HG03025 (cell line): ENCODE measurements at regions not wholly inside any gene's neighbourhood (a gene's known extent, or its start where the extent isn't known, plus 50 kb on each side); places are given as distances from the start of the nearest gene placed in this dataset.
"Not testable (repeated sequence)": the region's sequence is repeated elsewhere in the genome, so short reads cannot be mapped to it uniquely, and the experiment has no call there.

Experiments used
- ATAC-seq: cut with Tn5 transposase; IDR thresholded peaks from one replicate; pipeline ENCODE4 v1.9.1; 2021; ENCODE audit warnings: mild to moderate bottlenecking, moderate library complexity; ENCODE audit not compliant: unreplicated experiment, low FRiP score

DNA sequence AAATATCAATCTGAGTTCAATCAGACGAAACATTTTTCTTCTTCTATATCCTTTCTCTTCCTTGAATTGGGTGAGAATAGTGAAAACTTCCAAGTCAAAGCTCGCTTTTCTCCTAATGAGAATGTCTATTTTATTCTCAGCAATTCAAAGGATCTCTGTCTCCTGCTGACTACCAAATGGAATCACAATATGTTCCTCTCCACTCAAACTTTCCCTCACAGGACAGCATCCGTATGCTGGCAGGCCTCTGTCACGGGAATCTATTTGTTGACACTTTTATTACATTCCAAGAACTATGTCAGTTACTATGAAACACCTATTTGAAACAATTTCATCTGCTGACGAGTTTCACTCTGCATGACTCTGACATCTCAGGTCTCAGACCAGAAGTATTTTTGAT is 1196.6 kb downstream of the CDH11 start:
- ATAC-seq, result no peak

DNA sequence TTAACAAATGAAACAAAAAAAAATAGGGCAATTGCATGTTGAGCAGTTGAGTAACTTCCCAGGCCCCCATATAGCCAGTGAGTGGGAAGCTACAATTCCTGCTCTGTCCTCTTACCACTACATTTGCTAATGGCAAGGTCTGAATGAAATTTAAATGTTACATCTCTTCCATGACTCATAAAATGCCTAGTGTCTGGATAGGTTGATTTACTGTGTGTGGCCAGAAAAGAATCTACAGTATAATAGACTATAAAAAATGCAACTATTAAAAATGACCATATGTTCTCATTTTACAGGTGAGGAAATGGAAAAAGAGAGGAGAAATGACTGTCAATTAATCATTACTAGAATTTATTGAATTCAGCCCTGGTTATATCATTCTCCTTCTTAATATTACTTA is 1199.3 kb downstream of the CDH11 start:
- ATAC-seq, result no peak

DNA sequence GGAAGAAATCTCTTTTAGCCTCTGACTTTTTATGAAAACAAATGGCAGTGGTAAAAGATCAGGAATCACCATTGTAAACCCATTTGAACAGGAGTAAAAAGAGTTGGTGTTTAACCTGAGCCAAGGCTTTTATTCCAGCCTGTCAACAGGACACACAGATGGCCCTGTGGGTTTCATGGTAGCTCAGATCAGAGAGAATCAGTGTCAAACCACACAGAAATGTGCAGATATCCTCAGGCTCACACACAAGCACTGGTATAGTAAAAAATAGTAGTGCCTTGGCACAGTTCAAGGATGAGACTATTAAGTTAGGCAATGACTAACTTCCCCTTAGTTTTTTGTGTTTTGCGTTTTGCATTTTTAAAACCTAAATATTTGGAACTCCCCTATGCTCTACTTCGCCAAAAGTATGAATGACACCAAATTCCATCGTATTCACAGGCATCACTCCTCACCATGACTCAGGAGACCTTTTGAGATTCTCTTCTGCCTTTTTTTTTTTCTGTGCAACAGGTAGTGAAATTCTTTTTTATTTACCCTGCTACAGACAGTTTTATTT is 1200.0 kb downstream of the CDH11 start:
- no peak for ATAC-seq

DNA sequence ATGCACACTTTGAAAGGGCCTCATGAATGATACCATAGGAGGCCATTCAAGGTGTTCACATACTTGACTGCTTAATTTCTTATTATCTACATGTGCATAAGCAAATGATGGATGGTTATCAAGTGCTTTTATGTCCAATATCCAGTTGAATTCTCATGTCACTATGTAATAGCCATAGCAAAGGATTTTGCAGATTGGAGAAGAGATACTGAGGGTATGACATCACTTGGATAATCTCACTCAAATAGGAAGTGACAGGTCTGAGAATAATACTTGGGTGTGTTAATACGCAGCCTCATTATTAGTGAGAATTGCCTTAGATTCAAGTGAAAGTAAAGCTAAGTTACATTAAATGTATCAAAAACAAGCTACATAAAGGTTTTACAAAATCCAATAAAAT is 1208.6 kb downstream of the CDH11 start:
- no peak for ATAC-seq

DNA sequence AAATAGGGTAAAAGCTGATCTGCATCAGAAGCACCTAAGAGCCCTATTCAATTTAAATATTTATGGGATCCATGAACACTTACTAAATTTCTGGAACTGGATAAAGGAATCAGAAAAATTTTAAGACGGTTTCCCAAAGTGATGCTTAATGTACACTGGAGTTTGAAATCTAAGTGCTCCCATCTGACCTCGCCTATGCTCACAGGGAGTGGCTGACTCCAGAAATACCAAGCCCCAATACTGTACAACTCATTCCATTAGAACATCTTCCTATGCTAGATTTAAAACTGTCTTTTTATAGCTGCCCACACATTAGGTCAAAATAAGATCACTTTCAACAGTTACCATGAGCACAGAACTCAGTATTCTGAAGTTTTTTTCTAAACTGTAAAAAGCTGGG is 1214.6 kb downstream of the CDH11 start:
- ATAC-seq, result no peak

DNA sequence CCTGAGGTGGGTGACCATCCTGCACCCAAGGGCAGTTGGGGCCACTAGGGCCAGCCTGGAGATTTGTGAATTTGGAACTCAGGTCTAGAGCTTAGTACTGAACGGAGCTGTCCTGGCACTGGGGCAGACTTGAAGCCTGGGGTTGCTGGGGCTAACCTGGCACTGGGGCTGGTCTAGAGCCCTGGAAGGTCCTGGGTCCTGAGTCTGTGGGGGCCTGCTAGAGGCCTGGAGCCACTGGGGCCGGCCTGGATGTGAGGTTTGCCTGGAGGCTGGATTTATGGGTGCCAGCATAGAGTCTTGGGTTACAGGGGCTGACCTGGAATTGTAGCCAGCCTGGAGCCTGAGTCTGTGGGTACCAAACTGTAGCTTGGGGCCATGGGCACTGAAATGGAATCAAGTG is 1216.9 kb downstream of the CDH11 start:
- no peak for ATAC-seq

DNA sequence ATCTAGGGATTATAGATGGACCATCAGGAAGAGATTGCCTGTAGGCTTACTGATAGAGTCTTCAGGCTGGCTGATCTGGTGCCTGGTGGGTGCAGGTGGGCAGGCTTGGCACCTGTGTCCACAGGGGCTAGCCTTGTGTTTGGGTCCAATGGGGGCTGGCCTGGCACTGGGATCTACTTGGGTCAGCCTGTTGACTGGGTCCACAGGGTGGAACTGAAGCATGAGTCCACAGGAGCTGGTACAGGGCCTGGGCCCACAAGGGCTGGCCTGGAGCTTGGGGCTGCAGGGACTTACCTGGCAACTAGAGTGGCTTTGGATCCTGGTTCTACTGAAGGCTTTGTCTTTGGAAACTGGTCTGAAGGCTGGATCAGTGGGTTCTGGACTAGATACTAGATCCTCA is 1217.7 kb downstream of the CDH11 start:
- no peak for ATAC-seq

DNA sequence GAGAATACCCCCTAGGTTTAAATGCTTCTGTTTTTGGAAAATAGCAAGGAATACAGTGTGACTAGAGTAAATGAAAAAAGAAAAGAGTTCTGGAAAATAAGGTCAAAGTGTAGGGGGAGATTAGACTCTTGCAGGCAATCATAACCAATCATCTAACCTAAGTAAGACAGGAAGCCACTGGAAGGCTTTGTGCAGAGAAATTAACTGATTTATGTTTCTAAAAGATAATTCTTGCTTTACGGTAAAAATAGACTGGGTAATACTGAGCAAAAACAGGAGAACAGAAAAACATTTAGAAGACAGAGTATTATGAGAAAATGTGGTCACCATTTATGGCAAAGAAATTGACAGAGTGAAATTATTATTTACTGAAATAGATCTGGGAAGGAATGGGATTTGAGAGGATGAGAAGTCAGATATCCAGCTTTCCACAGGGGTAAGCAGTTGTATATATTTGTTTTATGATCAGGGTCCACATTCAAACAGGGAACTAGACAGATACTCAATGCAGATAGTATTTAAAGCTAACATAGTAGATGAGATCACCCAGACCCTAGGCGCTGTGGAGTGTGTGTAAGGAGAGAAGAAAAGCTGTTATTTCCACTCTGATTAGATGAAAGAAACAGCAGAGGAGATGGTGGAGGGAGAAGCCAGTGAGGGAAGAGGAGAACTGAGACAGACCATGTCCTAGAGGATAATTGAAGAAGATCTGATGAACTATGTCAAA is 1225.3 kb downstream of the CDH11 start:
- ATAC-seq, result no peak

DNA sequence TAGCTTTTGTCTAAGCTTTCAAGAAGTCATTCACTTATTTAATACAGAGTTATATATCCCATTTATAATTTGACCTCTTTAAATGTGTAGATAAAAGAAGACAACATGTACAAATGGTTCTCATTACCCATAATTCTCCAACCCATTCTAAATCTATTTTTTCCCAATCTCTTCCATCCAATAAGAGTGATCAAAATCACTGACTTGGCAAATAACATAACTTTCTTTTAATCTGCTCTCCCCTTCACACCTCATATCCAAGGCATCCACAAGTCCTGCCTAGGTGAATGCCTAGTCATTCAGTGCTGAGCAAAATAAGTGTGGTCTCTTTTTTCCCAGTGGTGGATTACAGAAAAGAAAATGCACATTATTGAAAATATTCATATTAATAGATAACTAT is 1231.1 kb downstream of the CDH11 start:
- no peak for ATAC-seq

DNA sequence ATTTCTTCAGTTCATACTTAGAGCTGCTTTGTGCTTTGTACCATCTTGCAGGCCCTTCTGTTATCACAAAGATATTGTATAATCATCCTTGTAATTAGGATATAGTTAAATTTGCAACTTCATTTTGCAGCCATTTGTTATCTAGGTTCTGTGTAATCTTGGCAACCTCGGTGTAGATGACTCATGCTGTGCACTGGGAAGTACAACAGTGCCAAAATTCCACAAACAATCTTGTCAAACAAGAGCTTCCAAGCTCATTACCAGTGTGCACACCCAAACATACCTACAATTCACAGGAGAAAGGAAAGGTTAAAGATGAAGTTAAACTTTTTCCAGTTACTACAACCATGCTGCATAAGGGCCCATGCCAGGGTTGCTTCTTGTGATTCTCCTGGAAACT is 1231.8 kb downstream of the CDH11 start:
- no peak for ATAC-seq

DNA sequence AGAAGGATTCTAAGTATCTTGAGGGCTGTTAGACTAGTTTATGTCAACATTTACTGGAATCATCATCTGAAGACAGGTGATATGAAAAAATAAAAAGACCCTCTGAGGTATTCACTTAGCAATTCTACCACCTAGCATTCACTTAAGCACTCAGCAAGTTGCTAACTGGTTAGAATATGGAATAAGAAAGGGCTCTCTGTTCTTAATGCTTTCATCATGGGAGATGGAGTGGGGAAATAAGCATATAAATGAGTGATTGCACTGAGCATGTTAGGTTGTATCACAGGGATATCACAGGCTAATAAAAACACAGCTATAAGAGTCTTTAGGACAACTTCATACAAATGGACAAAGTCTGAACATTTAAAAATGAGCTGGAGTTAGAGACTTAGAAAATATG is 1238.8 kb downstream of the CDH11 start:
- ATAC-seq, result no peak

DNA sequence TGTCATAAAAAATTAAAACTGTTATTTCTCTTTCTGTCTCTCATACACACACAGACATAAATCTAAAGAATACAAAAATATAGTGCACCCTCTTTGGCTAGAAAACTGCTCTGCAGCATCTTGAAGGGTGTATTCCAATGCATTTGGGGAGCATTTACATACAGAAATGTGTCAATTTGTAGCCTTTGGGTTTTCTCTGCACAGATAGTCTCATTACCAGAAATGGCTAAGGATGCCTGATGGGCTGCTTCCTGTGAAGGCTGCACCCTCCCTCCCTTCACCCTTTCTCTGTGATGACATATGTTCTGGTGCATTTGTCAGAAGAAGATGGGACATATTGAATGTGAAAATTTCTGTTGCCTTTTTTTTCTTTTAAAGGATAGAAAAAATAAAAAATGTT is 1239.3 kb downstream of the CDH11 start:
- no peak for ATAC-seq

DNA sequence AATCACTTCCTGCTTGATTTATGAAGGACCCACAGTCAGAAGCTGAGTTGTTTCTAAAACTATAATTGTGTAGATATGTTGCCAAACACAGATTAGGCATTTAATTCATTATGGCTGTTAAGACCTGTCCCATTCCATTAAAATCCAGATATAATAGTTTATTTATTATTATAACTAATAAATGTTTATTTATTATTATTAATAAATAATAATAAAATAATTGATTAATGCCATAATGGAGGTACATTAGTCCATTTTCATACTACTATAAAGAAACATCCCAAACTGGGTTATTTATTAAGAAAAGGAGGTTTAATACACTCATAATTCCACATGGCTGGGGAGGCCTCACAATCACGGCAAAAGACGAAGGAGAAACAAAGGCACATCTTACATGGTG is 1240.9 kb downstream of the CDH11 start:
- ATAC-seq, result no peak

DNA sequence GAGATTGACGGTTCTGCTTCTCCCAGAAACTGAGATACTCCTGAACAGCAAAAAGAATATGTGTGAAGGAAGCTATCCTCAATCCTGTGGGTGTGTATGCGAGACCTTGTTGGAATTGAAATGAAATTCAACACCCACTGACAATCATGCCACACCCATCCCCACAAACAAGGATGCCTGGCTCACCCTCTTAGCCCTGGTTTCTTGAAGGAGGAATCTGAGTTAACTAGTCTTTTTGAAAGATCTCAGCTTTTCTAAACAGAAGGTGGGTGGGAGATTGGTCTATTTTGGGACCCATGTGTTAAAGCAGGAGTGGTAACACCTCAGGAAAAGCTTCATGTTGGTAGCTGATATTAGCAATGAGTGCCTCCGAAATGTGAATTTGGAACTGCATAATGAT is 1244.5 kb downstream of the CDH11 start:
- ATAC-seq, result no peak

DNA sequence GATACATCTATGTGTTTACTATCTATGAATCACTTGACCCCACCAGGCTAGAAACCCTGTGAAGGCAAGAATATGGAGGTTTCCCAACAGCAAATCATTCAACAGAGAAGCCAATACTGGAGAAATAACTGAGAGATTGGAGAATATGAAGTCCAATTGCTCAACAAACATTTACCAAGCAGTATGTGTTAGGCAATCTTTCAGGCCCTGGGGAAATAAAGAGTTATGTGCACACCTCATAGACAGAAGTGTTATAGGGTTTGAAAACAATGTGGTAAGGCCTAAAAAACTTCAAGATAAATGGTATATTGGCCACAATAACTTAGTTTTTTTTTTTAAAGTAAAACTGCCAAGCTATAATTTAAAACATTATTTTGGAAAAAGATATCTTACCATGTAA is 1245.8 kb downstream of the CDH11 start:
- ATAC-seq, result no peak

DNA sequence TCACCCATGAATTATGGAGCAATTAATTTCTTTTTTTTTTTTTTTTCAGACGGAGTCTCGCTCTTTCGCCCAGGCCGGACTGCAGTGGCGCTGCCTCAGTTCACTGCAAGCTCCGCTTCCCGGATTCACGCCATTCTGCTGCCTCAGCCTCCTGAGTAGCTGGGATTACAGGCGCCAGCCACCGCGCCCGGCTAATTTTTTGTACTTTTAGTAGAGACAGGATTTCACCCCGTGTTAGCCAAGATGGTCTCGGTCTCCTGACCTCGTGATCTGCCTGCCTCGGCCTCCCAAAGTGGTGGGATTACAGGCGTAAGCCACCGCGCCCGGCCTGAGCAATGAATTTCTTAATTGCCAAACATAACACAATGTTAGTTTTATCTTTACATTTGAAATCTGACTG is 1261.2 kb downstream of the CDH11 start:
- ATAC-seq, result not testable (repeated sequence)

DNA sequence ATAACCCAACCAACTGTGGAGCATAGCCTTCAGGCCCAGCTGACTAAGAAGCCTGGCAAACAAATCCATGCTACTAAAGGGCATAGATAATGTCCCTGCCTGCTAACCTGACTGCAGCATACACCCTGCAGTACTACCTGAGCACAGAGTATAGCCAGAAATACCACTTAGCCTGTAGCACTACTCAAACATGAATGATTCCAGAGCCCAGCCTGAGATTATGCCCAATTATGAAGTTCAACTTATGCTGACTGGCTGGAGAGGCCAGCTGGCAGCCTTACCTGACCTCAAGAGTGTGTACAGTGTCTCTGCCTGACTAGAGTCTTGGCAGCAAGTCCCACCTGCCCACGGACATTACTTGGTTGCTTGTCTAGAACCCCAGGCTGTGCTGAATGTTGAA is 1265.3 kb downstream of the CDH11 start:
- no peak for ATAC-seq

DNA sequence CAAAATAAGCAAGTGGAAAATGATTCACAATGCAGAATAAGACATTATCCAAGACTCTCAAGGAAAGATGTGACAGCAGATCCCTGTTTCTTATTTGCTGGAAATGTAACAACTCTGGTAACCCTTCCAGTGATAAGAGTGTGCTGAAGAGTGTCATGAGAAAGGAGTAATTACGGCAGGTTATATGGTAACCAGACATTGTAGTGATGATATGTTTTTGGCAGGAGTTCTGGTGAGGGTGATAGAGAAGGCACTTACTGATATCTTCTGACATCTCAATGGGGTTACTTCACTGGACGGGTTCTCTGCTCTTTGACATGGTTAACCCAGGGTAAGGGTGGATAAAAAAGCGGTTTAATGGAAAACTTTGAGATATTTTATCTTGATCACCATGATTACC is 1270.9 kb downstream of the CDH11 start:
- no peak for ATAC-seq

DNA sequence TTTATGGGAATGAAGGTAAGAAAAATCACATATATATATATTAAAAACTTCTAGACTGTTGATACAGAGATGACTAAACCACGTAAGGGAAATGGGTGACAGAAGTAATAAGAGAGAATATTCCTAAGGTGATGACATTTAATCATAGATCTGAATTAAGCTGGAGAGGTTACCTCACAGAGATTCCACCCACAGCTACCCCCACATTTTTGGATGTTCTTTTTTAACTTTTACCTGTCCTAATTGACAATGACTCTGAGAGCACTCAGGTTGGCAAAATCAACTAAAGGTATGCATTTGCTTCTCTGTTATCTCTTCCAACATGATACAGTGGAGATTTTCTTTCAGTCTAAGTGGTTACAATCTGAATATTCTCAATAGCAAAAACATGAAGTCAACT is 1280.6 kb downstream of the CDH11 start:
- ATAC-seq, result no peak

DNA sequence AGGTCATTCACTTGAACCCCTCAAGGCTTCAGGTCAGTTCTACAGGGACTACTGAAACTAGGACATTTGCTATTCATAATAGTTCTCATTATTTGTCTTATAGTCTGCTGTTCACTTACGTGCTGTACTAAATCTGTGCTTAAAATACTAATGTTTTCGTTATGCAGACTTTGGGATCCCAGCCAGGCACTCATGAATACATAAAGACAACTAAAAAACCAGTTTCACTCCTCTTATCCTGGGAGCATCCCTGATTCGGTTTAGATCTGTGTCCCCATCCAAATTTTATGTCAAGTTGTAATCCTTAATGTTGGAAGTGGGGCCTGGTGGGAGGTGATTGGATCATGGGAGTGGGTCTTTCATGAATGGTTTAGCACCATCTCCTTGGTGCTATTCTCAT is 1291.8 kb downstream of the CDH11 start:
- no peak for ATAC-seq

DNA sequence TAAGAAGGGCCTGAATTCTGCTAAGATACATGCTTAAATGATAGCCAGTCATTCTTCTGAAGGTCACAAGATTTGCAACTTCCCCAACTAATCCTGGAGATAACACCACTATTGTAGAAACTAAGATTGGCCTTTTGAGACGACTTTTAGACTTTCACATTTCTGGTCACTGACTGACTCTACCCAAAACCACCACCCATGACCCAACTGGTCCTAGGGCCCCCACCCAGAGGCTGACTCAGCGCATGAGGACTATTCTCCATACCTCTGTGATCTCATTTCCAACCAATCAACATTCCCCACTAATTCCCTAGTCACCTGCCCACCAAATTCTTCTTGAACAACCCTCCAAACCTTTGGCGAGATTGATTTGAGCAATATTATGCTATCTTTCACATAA is 1299.0 kb downstream of the CDH11 start:
- no peak for ATAC-seq

DNA sequence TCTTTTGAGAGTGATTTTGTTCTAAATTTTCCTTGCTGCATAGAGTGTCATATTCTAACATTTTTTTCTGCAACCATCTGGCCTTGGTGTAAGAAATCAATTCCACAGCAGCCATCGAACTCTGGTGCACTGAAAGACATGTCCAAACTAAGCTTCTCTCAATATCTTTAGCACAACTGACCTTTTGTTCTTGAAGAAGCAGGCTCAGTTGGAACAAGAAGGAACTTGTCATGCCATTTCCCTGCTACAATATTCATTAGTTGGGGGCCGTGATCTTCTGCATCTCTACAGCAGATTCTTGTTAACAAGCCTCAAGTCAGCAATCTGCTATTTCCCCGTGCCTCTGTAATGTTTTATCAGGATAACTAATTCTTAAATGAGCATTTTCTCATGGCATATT is 1305.6 kb downstream of the CDH11 start:
- ATAC-seq, result no peak

DNA sequence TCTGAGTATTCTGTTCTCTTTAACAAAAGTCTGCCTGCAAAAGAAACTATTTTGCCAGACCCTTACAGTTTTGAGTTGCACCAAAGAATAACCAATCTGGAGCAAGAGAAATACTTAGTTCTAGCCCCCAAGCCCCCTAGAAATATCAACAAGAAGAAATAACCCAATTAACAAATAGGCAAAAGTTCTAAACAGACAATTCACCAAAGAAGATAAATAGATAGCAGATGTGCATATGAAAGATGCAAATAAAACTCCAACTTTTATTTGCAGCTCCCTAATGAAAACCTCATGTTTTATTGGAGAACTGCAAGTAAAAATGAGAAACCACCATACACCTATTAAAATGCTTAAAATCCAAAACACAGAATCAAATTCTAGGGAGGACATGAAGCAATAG is 1308.0 kb downstream of the CDH11 start:
- ATAC-seq, result no peak
